ENCODE measurements at regions not wholly inside any gene's neighbourhood (a gene's known extent, or its start where the extent isn't known, plus 50 kb on each side); places are given as distances from the start of the nearest gene placed in this dataset.

DNA sequence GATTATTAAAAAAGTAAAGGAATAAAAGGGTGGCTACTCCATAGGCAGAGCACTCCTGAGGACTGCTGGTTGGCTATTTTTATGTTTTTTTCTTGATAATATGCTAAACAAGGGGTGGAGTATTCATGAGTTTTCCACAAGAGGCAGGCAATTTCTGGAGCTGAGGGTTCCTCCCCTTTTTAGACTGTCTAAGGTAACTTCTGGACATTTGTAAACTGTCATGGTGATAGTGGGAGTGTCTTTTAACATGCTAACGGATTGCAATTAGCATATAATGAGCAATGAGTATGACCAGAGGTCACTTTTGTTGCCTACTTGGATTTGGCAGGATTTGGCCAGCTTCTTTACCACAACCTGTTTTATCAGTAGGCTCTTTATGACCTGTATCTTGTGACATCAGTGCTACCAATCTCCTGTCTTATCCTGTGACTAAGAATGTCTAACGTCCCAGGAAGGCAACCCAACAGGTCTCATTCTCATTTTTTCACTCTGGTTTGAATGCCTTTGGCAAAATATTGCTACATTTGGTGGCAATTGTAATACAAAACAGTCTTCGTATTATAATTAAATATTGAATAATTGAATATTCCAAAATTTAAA, 587.8 kb upstream of the POM121L12 start:
- Histone ChIP-seq H3K4me3 (ENCODE audit: severe bottlenecking) (no peak overlapping the region), H3K27ac (ENCODE audit: poor library complexity, severe bottlenecking) (no peak overlapping the region), H3K9me3 (ENCODE audit: severe bottlenecking) (no peaks in the 10 kb centered on the region), H3K4me1 (ENCODE audit: insufficient read depth, poor library complexity, severe bottlenecking) (peaks cover 11% of the 10 kb centered on the region), H3K36me3 (ENCODE audit: low read depth) (no peaks in the 10 kb centered on the region), H3K27me3 (ENCODE audit: insufficient read depth, poor library complexity, severe bottlenecking) (no peaks in the 10 kb centered on the region)
- DNase-seq (ENCODE audit: low spot score) = no peak
- TF ChIP-seq CTCF (IDR thresholded peaks at IDR 0.05; ENCODE audit: poor library complexity, severe bottlenecking) = no peak
- no peak for ATAC-seq (ENCODE audit: low read depth)

- H3K4me3 ChIP-seq (ENCODE audit: severe bottlenecking) = no peak overlapping the region
- peaks cover 2% of the 10 kb centered on the region for H3K9me3 ChIP-seq (ENCODE audit: severe bottlenecking)
- DNase-seq (ENCODE audit: low spot score) (no peak), ATAC-seq (ENCODE audit: low read depth) (no peak)
- H3K27me3 ChIP-seq (ENCODE audit: insufficient read depth, poor library complexity, severe bottlenecking) = no peaks in the 10 kb centered on the region
- TF ChIP-seq CTCF (IDR thresholded peaks at IDR 0.05; ENCODE audit: poor library complexity, severe bottlenecking) = no peak
- no peaks in the 10 kb centered on the region for H3K4me1 ChIP-seq (ENCODE audit: insufficient read depth, poor library complexity, severe bottlenecking)
- H3K36me3 ChIP-seq (ENCODE audit: low read depth) = no peaks in the 10 kb centered on the region
- no peak overlapping the region for H3K27ac ChIP-seq (ENCODE audit: poor library complexity, severe bottlenecking)
These were observed 599.2 kb upstream of the POM121L12 start for GRCh38 chr7:52436278-52436677.

- H3K9me3 ChIP-seq (ENCODE audit: severe bottlenecking) = peaks cover 2% of the 10 kb centered on the region
- no peak overlapping the region for H3K27ac ChIP-seq (ENCODE audit: poor library complexity, severe bottlenecking)
- H3K36me3 ChIP-seq (ENCODE audit: low read depth) = no peaks in the 10 kb centered on the region
- ATAC-seq (ENCODE audit: low read depth) (no peak), DNase-seq (ENCODE audit: low spot score) (no peak)
- H3K27me3 ChIP-seq (ENCODE audit: insufficient read depth, poor library complexity, severe bottlenecking) = no peaks in the 10 kb centered on the region
- H3K4me1 ChIP-seq (ENCODE audit: insufficient read depth, poor library complexity, severe bottlenecking) = no peaks in the 10 kb centered on the region
- TF ChIP-seq CTCF (IDR thresholded peaks at IDR 0.05; ENCODE audit: poor library complexity, severe bottlenecking) = no peak
- H3K4me3 ChIP-seq (ENCODE audit: severe bottlenecking) = no peak overlapping the region
These were observed 604.2 kb upstream of the POM121L12 start for GRCh38 chr7:52431082-52431815.

DNA sequence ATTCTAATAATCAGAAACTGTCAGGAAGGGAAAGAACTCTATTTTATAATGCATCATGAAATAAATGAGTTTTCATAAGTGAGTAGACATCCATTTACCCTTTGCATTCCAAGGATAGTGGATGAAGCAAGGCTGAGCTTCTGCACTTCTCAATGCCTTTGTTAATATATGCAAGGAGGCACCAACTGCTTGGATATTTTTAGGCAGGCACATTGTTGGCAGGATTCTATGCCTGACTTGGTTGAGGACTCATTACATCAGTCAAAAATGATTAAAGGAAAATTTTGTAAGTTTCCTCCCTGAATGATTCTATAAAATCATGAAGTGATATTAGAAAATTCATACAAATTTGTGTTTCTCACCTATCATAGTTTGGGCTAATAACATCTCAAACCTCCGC, 612.2 kb upstream of the POM121L12 start:
- Histone ChIP-seq H3K27me3 (ENCODE audit: insufficient read depth, poor library complexity, severe bottlenecking) (no peaks in the 10 kb centered on the region), H3K27ac (ENCODE audit: poor library complexity, severe bottlenecking) (no peak overlapping the region), H3K4me1 (ENCODE audit: insufficient read depth, poor library complexity, severe bottlenecking) (no peaks in the 10 kb centered on the region), H3K9me3 (ENCODE audit: severe bottlenecking) (no peaks in the 10 kb centered on the region), H3K4me3 (ENCODE audit: severe bottlenecking) (no peak overlapping the region), H3K36me3 (ENCODE audit: low read depth) (no peaks in the 10 kb centered on the region)
- DNase-seq (ENCODE audit: low spot score) (no peak), ATAC-seq (ENCODE audit: low read depth) (no peak)
- no peak for TF ChIP-seq CTCF (IDR thresholded peaks at IDR 0.05; ENCODE audit: poor library complexity, severe bottlenecking)

DNA sequence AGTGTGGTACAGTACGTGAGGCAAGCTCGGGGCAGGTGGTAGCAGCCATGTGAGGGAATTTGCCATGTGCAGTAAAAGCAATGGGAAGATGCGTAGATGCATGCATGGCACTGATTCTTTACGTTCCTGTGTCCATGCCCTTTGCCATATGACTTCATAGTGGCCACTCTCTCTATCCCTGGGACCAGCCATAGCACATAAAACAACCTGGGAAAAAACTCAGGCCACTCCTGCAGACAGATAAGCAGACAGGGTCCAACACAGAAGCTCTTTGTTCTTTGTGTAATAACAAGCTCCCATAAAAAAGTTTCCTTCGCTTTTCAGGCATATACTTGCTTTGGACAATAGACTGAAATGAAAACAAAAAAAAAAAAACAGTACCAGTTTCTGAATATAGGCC, 622.4 kb upstream of the POM121L12 start:
- DNase-seq (ENCODE audit: low spot score) = no peak
- ATAC-seq (ENCODE audit: low read depth) = no peak
- Histone ChIP-seq H3K27me3 (ENCODE audit: insufficient read depth, poor library complexity, severe bottlenecking) (no peaks in the 10 kb centered on the region), H3K4me3 (ENCODE audit: severe bottlenecking) (no peak overlapping the region), H3K27ac (ENCODE audit: poor library complexity, severe bottlenecking) (no peak overlapping the region), H3K36me3 (ENCODE audit: low read depth) (no peaks in the 10 kb centered on the region), H3K9me3 (ENCODE audit: severe bottlenecking) (no peaks in the 10 kb centered on the region), H3K4me1 (ENCODE audit: insufficient read depth, poor library complexity, severe bottlenecking) (no peaks in the 10 kb centered on the region)
- no peak for TF ChIP-seq CTCF (IDR thresholded peaks at IDR 0.05; ENCODE audit: poor library complexity, severe bottlenecking)

All from RWPE2 (cell line).